BJ (cell line): ENCODE measurements at regions not wholly inside any gene's neighbourhood (a gene's known extent, or its start where the extent isn't known, plus 50 kb on each side); places are given as distances from the start of the nearest gene placed in this dataset.
A peak's percentile ranks its signal among the peaks of the same experiment; 100 is the strongest.

Experiments
- CTCF ChIA-PET: fragments of 350-600 bp; formaldehyde crosslinking; extraction: SDS; loops from one replicate; lab custom pipeline; 2021; ENCODE audit warnings: antibody characterized with exemption, inconsistent platforms; lab: Yijun Ruan, JAX
- POLR2A ChIA-PET: fragments of 300-600 bp; sonication (Branson Sonifier 250); formaldehyde crosslinking; extraction: SDS; loops from one replicate; lab custom pipeline; 2021; ENCODE audit warnings: antibody characterized with exemption; lab: Charles Lee
- DNase-seq: peaks from one replicate; pipeline ENCODE4 v3.0.0-alpha.2; 2011; ENCODE audit warnings: low read depth
- H3K27me3 ChIP-seq: 2 replicates; pipeline ENCODE4 v1.6.0; 2011; ENCODE audit warnings: low read length; ENCODE audit not compliant: control insufficient read depth, insufficient read depth
- H3K36me3 ChIP-seq: 2 replicates; pipeline ENCODE4 v1.5.1; 2011; ENCODE audit warnings: low read length; ENCODE audit not compliant: control insufficient read depth, insufficient read depth
- H3K4me3 ChIP-seq: 2 replicates; pipeline ENCODE4 v1.5.1; 2011; ENCODE audit warnings: low read depth, mild to moderate bottlenecking, control low read depth, low read length
- TF ChIP-seq, protein P1 (sequence below): IDR thresholded peaks from 2 replicates; pipeline ENCODE4 v1.5.1; 2011; ENCODE audit warnings: low read depth, mild to moderate bottlenecking, control low read depth, inconsistent platforms, low read length, moderate library complexity; ENCODE audit not compliant: insufficient read depth

DNA sequence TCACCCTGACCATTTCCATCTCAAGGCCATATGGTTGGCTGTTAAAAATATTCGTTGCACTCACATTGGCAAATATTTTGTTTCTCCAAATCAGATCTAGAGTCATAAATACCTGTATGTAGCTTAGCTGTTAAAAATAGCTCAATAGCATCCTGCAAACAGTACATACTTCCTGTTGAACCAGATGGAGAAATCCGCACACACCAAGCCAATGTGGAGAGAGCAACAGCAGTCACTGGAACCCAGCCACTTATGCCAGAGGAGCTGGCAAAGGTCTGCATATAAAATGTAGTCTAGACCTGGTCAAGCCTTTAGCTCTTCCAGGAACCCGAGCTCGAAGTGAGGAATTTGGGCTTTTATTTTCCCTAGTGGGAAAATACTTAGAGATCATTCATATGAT is 146.4 kb upstream of the KCNJ16 start:
- no peaks in the 10 kb centered on the region for H3K36me3 ChIP-seq
- TF ChIP-seq, protein P1, sequence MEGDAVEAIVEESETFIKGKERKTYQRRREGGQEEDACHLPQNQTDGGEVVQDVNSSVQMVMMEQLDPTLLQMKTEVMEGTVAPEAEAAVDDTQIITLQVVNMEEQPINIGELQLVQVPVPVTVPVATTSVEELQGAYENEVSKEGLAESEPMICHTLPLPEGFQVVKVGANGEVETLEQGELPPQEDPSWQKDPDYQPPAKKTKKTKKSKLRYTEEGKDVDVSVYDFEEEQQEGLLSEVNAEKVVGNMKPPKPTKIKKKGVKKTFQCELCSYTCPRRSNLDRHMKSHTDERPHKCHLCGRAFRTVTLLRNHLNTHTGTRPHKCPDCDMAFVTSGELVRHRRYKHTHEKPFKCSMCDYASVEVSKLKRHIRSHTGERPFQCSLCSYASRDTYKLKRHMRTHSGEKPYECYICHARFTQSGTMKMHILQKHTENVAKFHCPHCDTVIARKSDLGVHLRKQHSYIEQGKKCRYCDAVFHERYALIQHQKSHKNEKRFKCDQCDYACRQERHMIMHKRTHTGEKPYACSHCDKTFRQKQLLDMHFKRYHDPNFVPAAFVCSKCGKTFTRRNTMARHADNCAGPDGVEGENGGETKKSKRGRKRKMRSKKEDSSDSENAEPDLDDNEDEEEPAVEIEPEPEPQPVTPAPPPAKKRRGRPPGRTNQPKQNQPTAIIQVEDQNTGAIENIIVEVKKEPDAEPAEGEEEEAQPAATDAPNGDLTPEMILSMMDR = no peak
- DNase-seq = no peak
- H3K4me3 ChIP-seq = no peak overlapping the region
- CTCF ChIA-PET = no interaction called here
- POLR2A ChIA-PET = no interaction called here
- H3K27me3 ChIP-seq = no peaks in the 10 kb centered on the region

DNA sequence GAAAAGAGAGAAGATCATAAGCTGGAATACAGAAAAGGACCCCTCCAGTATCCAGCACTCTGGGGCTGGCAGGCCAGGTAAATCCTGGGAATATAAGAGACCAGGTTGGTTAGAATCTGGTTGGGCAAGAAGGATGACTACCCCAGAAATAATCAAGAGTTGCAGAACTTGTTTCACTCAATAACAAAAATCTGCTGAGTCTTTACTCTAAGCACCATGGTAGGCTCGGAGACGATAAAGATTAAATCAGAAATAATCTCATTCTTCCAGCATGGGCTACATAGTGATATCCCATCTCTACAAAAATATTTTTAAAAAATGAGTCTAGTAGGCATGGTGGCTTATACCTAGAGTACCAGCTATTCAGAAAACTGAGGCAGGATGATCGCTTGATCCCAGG is 138.0 kb upstream of the KCNJ16 start:
- TF ChIP-seq, protein P1 = no peak
- ChIA-PET POLR2A (no interaction called here), CTCF (no interaction called here)
- DNase-seq = no peak
- Histone ChIP-seq H3K27me3 (no peaks in the 10 kb centered on the region), H3K4me3 (no peak overlapping the region), H3K36me3 (no peaks in the 10 kb centered on the region)

DNA sequence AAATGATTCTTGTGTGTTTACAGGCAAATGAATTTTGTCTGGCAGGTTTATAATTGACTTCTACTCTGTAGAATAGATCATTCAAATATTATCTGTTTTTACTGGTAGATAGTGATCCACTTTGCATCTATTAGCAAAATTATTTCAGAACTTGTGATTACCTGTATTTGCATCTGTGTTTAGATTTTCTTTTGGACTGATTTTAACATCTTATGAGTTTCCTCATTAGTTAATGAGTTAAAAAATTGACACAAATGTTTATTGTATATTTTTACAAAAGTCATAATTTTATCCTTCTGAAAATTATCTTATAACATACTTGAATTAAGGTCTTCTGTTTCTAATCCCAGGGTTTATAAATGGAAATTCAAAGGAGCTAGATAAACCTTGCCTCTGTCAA is 132.0 kb upstream of the KCNJ16 start:
- CTCF ChIA-PET = no interaction called here
- Histone ChIP-seq H3K27me3 (no peaks in the 10 kb centered on the region), H3K4me3 (no peak overlapping the region), H3K36me3 (no peaks in the 10 kb centered on the region)
- POLR2A ChIA-PET = no interaction called here
- TF ChIP-seq, protein P1 = no peak
- no peak for DNase-seq

DNA sequence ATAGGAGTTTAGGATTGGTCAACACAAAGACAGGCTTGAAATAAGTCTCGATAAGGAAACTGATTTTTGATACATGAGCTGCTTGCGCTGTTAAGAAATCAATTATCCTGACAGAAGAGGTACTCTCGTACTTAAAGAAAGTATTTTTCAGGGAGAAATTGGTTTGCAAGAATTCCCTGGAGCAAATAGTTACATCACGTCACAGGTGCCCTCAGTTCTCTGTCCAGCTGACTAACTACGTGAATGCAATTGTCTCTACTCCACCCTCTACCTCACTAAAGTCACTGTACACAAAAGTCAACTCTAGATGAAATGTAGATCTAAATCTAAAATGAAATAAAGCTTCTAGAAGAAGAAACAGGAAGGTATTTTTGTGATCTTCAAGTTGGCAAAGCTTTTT is 130.6 kb upstream of the KCNJ16 start:
- Histone ChIP-seq H3K4me3 (no peak overlapping the region), H3K36me3 (no peaks in the 10 kb centered on the region), H3K27me3 (no peaks in the 10 kb centered on the region)
- CTCF ChIA-PET = no interaction called here
- DNase-seq = no peak
- TF ChIP-seq, protein P1 = no peak
- POLR2A ChIA-PET = no interaction called here

DNA sequence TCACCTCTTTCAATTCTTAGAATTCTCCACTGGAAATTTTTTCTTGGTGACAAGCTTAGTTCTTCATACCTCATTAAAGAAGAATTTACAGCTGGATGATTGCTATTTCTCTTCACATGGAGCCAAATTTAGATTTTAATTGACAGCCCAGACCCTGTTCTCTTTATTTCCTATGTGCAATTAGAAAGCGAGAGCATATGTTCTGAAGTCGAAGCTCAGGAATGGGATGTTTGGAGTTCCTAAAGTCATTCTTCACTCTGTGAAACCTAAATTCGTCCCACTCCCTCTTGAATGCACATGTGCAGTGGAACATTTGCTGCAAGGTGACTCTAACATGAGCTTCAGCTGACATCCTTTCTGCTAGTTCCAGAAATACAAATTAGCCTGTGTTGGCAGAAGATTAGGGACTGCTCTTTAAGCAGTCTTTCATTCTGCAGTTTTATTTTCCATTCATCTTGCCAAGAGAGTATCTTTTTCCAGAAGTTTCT is 129.3 kb upstream of the KCNJ16 start:
- CTCF ChIA-PET = interaction anchor here (0.7 to 1.1 kb wide), 2 partner anchors 127 to 337 kb away, joined by 3 to 4 read pairs; no protein-coding TSS in a partner anchor
- Histone ChIP-seq H3K27me3 (no peaks in the 10 kb centered on the region), H3K36me3 (no peaks in the 10 kb centered on the region), H3K4me3 (no peak overlapping the region)
- POLR2A ChIA-PET = no interaction called here
- peak; percentile 51 for DNase-seq
- TF ChIP-seq, protein P1 = no peak
